ENCODE measurements at regions not wholly inside any gene's neighbourhood (a gene's known extent, or its start where the extent isn't known, plus 50 kb on each side); places are given as distances from the start of the nearest gene placed in this dataset.

GRCh38 chr6:130760006-130760405 is 67.2 kb upstream of the SMLR1 start:
- TF ChIP-seq EZH2 (IDR thresholded peaks at IDR 0.05; ENCODE audit: borderline replicate concordance) (no peak), CTCF (IDR thresholded peaks at IDR 0.05; ENCODE audit: poor library complexity) (peak; percentile 59)
